ENCODE measurements at regions not wholly inside any gene's neighbourhood (a gene's known extent, or its start where the extent isn't known, plus 50 kb on each side); places are given as distances from the start of the nearest gene placed in this dataset.

- no peak for TF ChIP-seq POLR2A (IDR thresholded peaks at IDR 0.05)
- no peak for TF ChIP-seq CTCF (IDR thresholded peaks at IDR 0.05)
Observed at GRCh38 chr1:168879896-168880734, 151.1 kb upstream of the DPT start.
